Stimulated activated CD8-positive, alpha-beta memory T cell treated with anti-CD3 and anti-CD28 coated beads, Interleukin-15, amount 100 ng/mL, for 1 hour (primary cell): ENCODE measurements at regions not wholly inside any gene's neighbourhood (a gene's known extent, or its start where the extent isn't known, plus 50 kb on each side); places are given as distances from the start of the nearest gene placed in this dataset.
"Not testable (repeated sequence)": the region's sequence is repeated elsewhere in the genome, so short reads cannot be mapped to it uniquely, and the experiment has no call there.

Experiments
- DNase-seq: peaks from one replicate; pipeline ENCODE4 v3.0.0-alpha.2; 2020; ENCODE audit warnings: low read depth

GRCh38 chr11:115630214-115630613 lies 126.0 kb upstream of the CADM1 start:
- DNase-seq = no peak

DNA sequence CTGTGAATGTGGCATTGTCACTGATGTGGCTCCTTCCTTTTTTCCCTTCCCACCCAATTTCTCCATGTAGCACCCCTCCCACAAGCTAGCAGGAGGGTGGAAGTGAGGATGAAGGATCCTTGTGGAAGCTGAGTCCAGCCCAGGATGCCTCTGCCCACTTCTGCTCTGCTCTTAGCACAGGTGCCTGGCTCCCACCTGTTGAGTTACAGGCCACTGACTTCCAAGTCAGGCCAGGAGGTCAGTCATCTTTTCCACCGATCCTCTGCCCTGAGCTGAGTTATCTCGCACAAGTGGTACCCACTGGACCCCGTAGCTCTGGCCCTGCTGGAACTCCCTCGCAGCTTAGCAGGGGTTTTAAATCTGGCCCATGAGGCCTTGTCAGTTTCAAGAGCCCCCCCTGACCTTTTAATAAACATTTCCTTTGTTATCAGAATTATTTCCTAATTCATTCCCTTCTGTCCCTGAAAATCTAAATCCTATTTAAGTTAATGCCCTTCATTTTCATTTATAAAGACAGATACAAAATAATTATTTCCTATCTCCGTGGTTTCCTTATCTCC lies 125.3 kb upstream of the CADM1 start:
- DNase-seq = no peak

DNA sequence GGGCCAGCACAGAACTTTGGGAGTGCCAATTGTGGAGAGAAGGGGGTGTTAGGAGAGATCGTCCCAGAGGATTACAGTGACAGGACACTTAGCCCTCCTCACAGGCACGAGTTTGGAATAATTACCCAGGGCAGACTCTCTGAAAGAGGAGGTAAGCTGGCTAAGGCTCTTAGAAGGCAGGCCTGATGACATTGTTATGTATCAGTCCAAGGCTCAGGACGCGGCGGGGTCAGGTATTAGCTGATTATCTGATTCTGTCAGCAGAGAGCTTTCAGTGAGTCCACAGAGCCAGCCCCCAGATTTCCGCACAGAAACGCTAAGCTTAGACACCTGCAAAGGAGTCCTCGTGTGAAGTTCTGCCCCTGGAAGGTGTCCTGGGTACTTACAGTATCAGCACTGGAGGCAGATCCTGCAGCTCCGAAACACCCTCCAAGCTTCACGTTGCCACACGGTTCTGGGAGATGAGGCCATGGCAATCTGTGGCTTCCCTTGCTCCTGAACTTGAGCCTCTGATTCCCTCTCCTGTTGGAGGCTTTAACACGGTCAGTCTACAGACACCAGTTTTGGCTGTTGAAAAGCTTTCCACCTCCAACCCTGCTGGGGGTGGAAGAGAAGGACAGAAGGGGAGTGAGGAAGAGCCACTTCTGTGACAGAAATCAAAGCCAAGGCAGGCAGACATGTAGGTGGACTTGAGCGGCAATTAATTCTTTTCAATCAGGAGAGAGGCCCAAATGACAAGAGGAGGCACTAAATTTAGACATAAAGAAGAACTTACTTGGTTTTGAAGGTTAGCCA lies 123.6 kb upstream of the CADM1 start:
- no peak for DNase-seq

- no peak for DNase-seq
Measured at GRCh38 chr11:115627071-115627470, 122.9 kb upstream of the CADM1 start.

- DNase-seq = no peak
Measured at GRCh38 chr11:115626414-115626813, 122.2 kb upstream of the CADM1 start.

GRCh38 chr11:115625502-115625901 lies 121.3 kb upstream of the CADM1 start:
- DNase-seq = no peak

- no peak for DNase-seq
Measured at GRCh38 chr11:115624065-115624464, 119.8 kb upstream of the CADM1 start.

DNA sequence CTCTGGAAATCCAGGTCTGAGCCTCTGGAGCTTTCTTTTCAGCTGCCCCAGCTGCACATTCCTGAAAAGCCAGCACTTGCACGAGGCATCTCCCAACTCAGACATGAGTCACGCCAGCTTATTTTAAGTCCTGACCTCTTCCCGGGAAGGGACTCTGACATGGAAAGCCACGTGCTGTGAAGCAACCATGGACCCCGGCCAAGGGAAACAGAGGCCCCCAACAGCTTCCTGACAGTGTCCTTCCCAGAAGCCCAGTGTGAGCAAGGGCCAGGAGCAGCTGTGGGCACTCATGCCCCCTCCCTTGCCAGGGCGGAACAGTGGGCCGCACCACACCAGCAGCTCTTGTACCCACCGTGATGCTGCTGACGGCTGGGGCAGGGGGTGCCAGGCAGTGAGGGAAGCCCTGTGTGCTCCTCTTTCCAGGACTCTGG lies 118.8 kb upstream of the CADM1 start:
- DNase-seq = no peak

- no peak for DNase-seq
Measured at GRCh38 chr11:115618428-115618827, 114.2 kb upstream of the CADM1 start.

- no peak for DNase-seq
Measured at GRCh38 chr11:115617767-115618166, 113.6 kb upstream of the CADM1 start.

DNA sequence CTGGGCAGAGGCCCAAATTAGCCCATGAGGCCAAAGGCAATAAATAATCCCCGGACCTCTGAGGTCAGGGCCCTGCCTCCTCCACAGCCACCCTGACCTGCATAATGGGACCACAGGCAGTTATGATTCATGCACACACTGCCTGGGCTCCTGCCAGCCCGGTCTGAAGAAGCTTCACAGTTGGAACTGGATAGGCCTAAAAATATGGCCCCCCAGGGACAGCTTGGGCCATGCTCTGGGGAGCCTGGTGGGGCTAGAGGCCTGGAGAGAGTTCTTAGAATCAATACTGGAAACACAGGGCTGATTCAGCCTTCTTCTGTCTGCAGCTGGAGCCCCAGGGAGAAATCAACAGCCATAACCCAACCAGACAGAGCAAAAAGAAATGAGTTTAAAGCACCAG lies 112.8 kb upstream of the CADM1 start:
- DNase-seq = no peak

DNA sequence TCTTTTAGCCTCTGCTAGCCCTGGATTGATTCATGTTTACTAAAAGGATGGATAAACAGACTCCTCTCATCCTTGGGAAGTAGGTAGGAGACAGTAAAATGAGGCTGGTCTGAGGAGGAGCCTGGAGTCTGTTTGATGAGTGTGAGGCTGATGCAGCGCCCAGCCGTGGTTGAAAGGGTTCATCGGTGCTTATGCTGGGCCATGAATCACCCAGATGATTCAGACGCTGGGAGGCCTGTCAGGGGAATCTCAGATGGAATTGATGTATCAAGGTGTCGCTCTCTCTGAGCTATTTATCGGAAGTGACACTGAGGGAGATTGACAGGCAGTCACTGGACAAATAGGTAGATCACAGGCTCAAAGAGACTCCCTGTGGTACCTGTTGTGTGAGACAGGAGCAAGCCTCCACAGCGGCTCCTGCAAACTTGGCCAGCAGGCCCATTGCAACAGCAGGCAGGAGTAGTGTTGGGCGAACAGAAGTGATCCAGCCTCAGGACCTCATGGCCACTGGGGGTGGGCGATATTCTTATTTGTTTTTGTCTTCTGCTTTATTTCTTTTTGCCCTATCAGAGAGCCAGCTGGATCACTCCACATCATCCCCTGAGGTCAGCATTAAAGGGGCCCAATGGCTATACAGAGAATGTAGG lies 109.9 kb upstream of the CADM1 start:
- no peak for DNase-seq

- DNase-seq = no peak
Measured at GRCh38 chr11:115613004-115613403, 108.8 kb upstream of the CADM1 start.

GRCh38 chr11:115612046-115612730 lies 108.0 kb upstream of the CADM1 start:
- no peak for DNase-seq

DNA sequence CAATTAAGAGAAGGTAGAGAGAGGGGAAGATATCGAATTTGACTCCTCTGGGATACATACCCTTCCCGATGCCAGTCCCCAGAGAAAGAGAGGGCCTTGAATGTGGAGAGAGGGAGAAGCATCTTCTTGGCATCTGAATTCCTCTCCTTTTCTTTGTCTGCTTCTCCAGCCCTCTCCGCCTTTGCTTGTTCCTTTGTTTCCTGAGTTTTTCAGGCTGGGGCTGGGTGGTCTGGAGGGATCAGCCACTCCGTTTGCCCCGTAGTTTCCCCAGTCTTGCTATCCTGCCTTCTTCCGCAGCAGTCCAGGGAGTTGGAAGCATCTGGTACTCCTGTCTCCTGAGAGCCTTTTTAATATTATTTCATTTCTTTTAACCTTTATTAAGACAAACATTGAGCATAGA lies 107.1 kb upstream of the CADM1 start:
- no peak for DNase-seq

DNA sequence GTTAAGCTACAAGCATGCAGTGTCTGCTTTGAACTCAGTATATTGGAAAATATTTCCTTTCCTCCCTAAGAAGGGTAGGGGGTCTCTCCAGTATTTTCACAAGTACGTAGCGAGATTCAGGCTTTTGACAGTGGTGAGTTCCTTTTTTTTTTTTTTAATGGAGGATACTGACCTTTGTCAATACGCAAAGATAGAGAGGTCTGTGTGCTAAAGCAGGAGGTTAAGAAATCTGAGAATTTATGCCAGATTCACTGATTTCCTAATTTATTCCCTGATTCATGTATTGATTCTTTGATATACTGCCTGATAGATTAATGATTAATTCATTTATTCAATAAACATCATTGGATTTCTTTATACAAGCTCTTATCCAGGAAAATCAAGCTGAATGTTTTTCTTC lies 106.7 kb upstream of the CADM1 start:
- DNase-seq = no peak

- not testable (repeated sequence) for DNase-seq
Measured at GRCh38 chr11:115610234-115610633, 106.0 kb upstream of the CADM1 start.

DNA sequence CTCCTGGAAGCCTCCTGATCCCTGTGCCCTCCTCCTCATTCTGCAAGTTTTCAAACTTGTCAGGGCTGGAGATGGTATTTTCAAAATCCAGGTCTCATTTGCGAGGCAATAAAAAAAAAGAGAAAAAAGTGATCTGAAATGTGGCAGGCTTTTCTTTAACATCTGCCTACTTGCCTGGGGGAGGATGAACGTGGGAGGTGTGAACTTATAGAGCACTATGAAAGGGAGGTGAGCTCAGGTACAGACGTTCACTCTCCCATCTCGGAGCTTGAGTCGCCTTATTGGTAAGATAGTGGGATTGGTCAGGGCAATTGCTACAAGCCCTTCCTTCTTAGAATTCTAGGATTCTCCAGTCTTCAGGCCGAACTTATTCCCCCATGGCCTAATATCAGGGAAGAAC lies 104.8 kb upstream of the CADM1 start:
- no peak for DNase-seq

DNA sequence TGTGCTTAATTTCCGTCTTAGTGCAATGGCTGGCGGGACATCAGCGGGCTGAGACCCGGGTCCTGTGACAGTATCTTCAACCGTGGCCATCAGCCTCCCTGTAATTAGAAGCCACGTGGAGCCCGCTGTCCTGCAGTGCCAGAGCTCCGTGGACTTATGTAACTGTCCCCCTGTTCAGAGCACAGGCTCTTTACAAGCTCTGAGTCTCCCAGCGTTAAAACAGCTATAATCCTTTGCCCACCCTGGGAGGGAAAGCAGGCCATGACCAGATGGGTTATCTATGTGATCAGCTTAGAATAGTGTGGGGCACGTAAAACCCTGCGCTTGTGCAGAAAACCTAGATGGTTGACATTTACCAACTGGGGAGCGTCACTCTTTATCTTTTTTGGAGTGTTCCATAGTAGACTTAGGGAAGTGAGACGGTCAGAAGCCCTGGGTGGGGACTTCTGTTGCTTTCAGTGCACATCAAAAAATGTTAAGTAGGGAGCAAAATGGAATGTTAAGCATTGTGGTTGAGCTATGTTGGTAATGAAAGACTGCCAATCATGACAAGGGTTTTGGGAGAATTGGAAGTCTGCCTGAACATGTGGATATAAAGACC lies 103.5 kb upstream of the CADM1 start:
- no peak for DNase-seq

DNA sequence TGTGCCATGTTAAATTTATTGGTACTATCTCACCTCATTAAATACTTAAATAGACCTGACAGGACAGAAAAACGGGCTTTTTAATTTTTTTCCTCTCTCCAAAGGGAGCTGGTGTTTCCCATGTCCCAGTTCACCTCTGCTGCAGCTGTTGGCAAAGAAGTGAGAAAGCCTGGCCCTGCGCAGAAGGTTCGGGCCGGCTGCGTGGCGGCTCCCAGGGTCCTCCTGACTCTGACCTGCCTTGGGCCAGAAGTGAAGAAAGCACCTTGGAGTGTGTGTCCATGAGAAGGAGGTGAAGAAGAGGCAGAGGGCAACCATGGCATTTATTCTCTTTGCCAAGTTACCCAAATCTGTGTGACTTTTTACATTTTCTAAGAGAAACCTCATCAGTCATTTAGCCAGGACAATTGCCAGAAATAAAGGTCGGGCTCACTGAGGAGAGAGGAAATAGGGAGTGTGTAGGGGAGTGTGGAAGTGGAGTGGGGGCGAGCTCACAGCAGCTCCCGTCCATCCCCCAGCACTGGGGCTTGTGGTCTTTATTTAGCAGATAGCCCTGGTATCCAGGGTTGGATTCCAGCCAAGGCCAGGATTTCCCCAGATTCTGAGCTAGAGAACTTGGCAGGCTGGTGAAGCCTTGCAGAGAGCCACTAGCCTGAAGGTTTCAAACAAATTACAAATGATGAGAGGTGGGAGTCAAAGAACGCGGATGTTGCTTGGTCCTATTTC lies 102.4 kb upstream of the CADM1 start:
- DNase-seq = no peak

DNA sequence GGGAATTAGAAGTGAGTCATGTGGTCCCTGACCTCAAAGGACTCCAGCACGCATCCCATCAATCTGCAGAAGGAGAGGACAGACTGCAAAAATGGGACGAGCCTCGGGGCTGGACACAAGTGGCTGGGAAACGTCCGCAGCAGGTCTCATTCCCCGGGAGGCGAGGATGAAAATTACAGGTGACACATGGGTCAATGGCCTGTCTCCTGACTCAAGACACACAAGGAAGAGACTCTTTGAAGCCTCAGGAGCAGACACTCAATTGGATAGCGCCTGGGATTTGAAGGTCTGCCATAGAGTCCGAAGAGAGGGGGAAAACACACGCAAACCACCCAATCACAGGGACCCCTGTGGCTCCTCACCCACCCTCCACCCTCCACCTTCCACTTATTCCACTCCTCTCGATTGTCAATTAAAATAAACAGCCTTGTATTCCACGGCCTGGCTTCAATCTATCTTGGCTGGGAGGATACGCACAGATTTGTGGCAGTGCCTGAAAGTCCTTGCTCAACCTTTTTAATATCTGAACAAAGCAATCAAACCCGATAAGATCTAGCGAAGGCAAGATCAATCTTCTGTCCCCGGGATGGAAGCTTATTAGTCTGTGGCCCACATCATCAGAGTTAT lies 101.8 kb upstream of the CADM1 start:
- DNase-seq = no peak
